Glomerular visceral epithelial cell (primary cell): ENCODE measurements at regions not wholly inside any gene's neighbourhood (a gene's known extent, or its start where the extent isn't known, plus 50 kb on each side); places are given as distances from the start of the nearest gene placed in this dataset.
"Not testable (repeated sequence)": the region's sequence is repeated elsewhere in the genome, so short reads cannot be mapped to it uniquely, and the experiment has no call there.

Experiments used
- DNase-seq: peaks from one replicate; pipeline ENCODE4 v3.0.0-alpha.2; 2016; ENCODE audit errors: extremely low spot score

GRCh38 chr10:23643111-23643780 is 204.4 kb downstream of the OTUD1 start:
- no peak for DNase-seq

- DNase-seq, result no peak
These were observed 209.7 kb downstream of the OTUD1 start for GRCh38 chr10:23648618-23649017.

- DNase-seq, result no peak
These were observed 217.9 kb downstream of the OTUD1 start for GRCh38 chr10:23656735-23657134.

GRCh38 chr10:23657677-23658076 is 218.8 kb downstream of the OTUD1 start:
- no peak for DNase-seq

GRCh38 chr10:23671866-23672265 is 233.0 kb downstream of the OTUD1 start:
- DNase-seq, result not testable (repeated sequence)

- no peak for DNase-seq
These were observed 236.7 kb downstream of the OTUD1 start for GRCh38 chr10:23675585-23675984.

GRCh38 chr10:23676296-23676695 is 237.4 kb downstream of the OTUD1 start:
- no peak for DNase-seq

- DNase-seq, result no peak
These were observed 247.8 kb downstream of the OTUD1 start for GRCh38 chr10:23686722-23687121.

- DNase-seq, result no peak
These were observed 253.9 kb downstream of the OTUD1 start for GRCh38 chr10:23692736-23693135.

GRCh38 chr10:23693501-23693901 is 254.6 kb downstream of the OTUD1 start:
- no peak for DNase-seq

- no peak for DNase-seq
These were observed 255.1 kb downstream of the OTUD1 start for GRCh38 chr10:23693925-23694324.

- DNase-seq, result no peak
These were observed 255.6 kb downstream of the OTUD1 start for GRCh38 chr10:23694446-23694920.

- DNase-seq, result no peak
These were observed 256.3 kb downstream of the OTUD1 start for GRCh38 chr10:23694921-23695824.

- DNase-seq, result no peak
These were observed 257.0 kb downstream of the OTUD1 start for GRCh38 chr10:23695825-23696420.

- no peak for DNase-seq
These were observed 257.6 kb downstream of the OTUD1 start for GRCh38 chr10:23696476-23696875.

GRCh38 chr10:23702977-23703414 is 264.1 kb downstream of the OTUD1 start:
- peak; percentile 44 for DNase-seq

- no peak for DNase-seq
These were observed 276.5 kb downstream of the OTUD1 start for GRCh38 chr10:23715363-23715762.

GRCh38 chr10:23717913-23718312 is 279.0 kb downstream of the OTUD1 start:
- DNase-seq, result no peak

- no peak for DNase-seq
These were observed 280.1 kb downstream of the OTUD1 start for GRCh38 chr10:23718946-23719345.

- no peak for DNase-seq
These were observed 284.9 kb downstream of the OTUD1 start for GRCh38 chr10:23723796-23724195.

- no peak for DNase-seq
These were observed 286.7 kb downstream of the OTUD1 start for GRCh38 chr10:23725548-23725947.

- DNase-seq, result no peak
These were observed 303.5 kb downstream of the OTUD1 start for GRCh38 chr10:23742368-23742767.
